Transverse colon (tissue), 4 donors: ENCODE measurements at regions not wholly inside any gene's neighbourhood (a gene's known extent, or its start where the extent isn't known, plus 50 kb on each side); places are given as distances from the start of the nearest gene placed in this dataset.

Experiments used
- DNase-seq: peaks from one replicate; pipeline ENCODE4 v3.0.0-alpha.2; 2019
- H3K27ac ChIP-seq, 4 donors: fragments of 200-600 bp; sonication (generic); 2 replicates each; pipeline ENCODE4 v1.5.1; 2016 to 2018; ENCODE audit warnings: inconsistent platforms in 4 of 4
- H3K27me3 ChIP-seq: fragments of 200-600 bp; sonication (generic); 2 replicates; pipeline ENCODE4 v1.5.1; 2017; ENCODE audit warnings: inconsistent platforms
- H3K36me3 ChIP-seq, 4 donors: fragments of 200-600 bp; sonication (generic); 2 replicates each; pipeline ENCODE4 v1.5.1; 2017 to 2019; ENCODE audit warnings: inconsistent platforms in 4 of 4
- H3K4me1 ChIP-seq, 4 donors: fragments of 200-600 bp; sonication (generic); 2 replicates each; pipeline ENCODE4 v1.5.1; 2017 to 2020; ENCODE audit warnings: inconsistent platforms in 4 of 4
- H3K4me3 ChIP-seq, 4 donors: fragments of 200-600 bp; sonication (generic); 1 replicate in 1 of 4; 2 replicates in 3 of 4; pipeline versions ENCODE4 v1.5.1 to v1.6.1; 2017 to 2019; ENCODE audit warnings: inconsistent platforms in 4 of 4
- H3K9me3 ChIP-seq, 2 donors: fragments of 200-600 bp; sonication (generic); 2 replicates each; pipeline ENCODE4 v1.5.1; 2017 to 2019; ENCODE audit warnings: inconsistent platforms in 2 of 2
- EP300 ChIP-seq: sonication (generic); formaldehyde crosslinking; IDR thresholded peaks from one replicate; pipeline ENCODE4 v1.6.1; 2017; ENCODE audit warnings: antibody characterized with exemption, low read depth
- POLR2A ChIP-seq: fragments of 450-650 bp; IDR thresholded peaks from one replicate; pipeline ENCODE4 v1.6.1; 2016; ENCODE audit warnings: antibody characterized with exemption, mild to moderate bottlenecking, moderate library complexity
- POLR2AphosphoS5 ChIP-seq, 3 donors: sonication (generic); formaldehyde crosslinking; IDR thresholded peaks; one replicate each; pipeline ENCODE4 v1.6.1; 2016; ENCODE audit warnings: antibody characterized with exemption in 3 of 3
- WGBS, 2 donors: methylation state at CpG; one replicate each; pipeline ENCODE4 v1.1.5; 2018; ENCODE audit warnings: low coverage in 1 of 2; 5-methylcytosine and 5-hydroxymethylcytosine counted together
- in situ Hi-C, 4 donors: fragments of 200-750 bp; cut with MboI; loops; one replicate each; pipeline versions ENCODE4 v1.15.0 to v1.15.1; 2017; ENCODE audit warnings: low sequenced_read_pairs in 3 of 4, low pct_ligation_motif_present in 1 of 4, low pct_unique_long_range_greater_than_20kb in 1 of 4
- intact Hi-C: fragments of 100-400 bp; cut with DNase I; formaldehyde crosslinking; loops from one replicate; pipeline ENCODE4 v1.15.1; 2023; ENCODE audit warnings: low total_unique reads
- TF ChIP-seq, protein P1 (sequence below), 5 experiments: fragments of 200-600 bp in 3 of 5; fragments of 450-650 bp in 2 of 5; sonication (generic) in 3 of 5; IDR thresholded peaks; 1 replicate in 2 of 5; 2 replicates in 3 of 5; pipeline ENCODE4 v1.5.1; 2016 to 2017; ENCODE audit warnings: antibody characterized with exemption in 5 of 5, inconsistent platforms in 3 of 5, mild to moderate bottlenecking in 2 of 5, moderate library complexity in 1 of 5

DNA sequence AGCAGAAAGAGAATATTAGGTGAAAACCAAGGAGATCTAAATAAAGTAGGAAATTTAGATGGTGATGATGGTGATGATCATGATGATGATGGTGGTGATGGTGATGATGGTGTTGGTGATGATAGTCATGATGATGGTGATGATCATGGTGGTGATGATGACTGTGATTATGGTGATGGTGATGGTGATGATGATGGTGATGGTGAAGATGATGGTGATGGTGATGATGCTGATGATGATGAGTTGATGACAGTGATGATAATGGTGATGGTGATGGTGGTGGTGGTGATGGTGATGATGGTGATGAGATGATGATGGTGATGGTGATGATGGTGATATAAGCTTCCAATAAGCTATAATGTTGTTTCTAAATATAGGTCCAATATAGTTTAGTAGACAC, 548.2 kb upstream of the AMELY start:
- Histone ChIP-seq H3K4me3 (no peak overlapping the region), H3K27me3 (no peaks in the 10 kb centered on the region), H3K9me3 (no peaks in the 10 kb centered on the region), H3K36me3 (no peaks in the 10 kb centered on the region), H3K4me1 (no peaks in the 10 kb centered on the region), H3K27ac (no peak overlapping the region)
- in situ Hi-C loops (no loop called here), intact Hi-C loops (no loop called here)
- TF ChIP-seq EP300 (no peak), POLR2A (no peak), POLR2AphosphoS5 (IDR thresholded peaks at IDR 0.05) (no peak)
- TF ChIP-seq, protein P1, sequence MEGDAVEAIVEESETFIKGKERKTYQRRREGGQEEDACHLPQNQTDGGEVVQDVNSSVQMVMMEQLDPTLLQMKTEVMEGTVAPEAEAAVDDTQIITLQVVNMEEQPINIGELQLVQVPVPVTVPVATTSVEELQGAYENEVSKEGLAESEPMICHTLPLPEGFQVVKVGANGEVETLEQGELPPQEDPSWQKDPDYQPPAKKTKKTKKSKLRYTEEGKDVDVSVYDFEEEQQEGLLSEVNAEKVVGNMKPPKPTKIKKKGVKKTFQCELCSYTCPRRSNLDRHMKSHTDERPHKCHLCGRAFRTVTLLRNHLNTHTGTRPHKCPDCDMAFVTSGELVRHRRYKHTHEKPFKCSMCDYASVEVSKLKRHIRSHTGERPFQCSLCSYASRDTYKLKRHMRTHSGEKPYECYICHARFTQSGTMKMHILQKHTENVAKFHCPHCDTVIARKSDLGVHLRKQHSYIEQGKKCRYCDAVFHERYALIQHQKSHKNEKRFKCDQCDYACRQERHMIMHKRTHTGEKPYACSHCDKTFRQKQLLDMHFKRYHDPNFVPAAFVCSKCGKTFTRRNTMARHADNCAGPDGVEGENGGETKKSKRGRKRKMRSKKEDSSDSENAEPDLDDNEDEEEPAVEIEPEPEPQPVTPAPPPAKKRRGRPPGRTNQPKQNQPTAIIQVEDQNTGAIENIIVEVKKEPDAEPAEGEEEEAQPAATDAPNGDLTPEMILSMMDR (IDR thresholded peaks at IDR 0.05), result no peak
- no peak for DNase-seq

DNA sequence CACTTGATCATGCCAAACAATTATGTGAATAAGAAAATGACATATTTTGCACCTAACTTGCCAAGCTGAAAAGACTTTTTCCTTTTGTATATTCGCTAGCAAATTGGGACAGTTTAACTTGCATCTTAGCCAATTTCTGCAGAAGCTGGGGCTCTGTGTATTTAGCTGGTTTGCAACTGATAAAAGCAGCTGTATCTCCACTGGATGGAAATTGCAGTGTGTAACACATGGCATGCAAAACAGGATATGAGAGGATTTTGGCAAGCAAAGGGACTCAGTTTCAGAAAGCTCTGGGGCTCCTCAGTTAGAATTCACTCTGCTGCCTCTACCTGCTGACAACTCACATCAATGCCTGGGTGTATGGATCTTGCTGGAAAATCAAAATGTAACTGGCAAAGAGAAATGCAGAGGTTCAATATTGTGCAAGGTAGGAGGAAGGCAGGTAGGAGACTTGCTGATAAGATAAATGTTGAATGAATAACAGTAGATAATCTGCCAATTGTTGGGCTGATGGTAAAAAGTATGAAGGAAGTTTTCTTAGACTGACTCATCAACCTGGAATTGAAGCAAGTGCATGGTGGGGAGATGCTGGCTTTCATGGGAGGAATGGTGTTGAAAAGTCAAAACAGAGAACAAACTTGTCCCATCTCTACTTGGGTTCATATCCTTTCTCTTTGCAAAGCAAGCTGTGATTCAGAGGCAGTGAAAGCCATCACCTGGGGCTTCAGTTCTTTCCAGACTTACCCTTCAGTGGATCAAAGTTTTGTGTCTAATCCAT, 546.9 kb upstream of the AMELY start:
- in situ Hi-C loops (no loop called here), intact Hi-C loops (no loop called here)
- DNase-seq, result no peak
- H3K4me3 ChIP-seq, result no peak overlapping the region
- H3K27me3 ChIP-seq, result no peaks in the 10 kb centered on the region
- no peaks in the 10 kb centered on the region for H3K36me3 ChIP-seq
- H3K9me3 ChIP-seq, result no peaks in the 10 kb centered on the region
- H3K4me1 ChIP-seq, result no peaks in the 10 kb centered on the region
- WGBS, 2 donors, result no CpG with 5 or more reads among the region's 1 CpG
- no peak for TF ChIP-seq POLR2AphosphoS5 (IDR thresholded peaks at IDR 0.05)
- TF ChIP-seq POLR2A, result no peak
- TF ChIP-seq, protein P1 (IDR thresholded peaks at IDR 0.05), result no peak
- no peak for TF ChIP-seq EP300
- no peak overlapping the region for H3K27ac ChIP-seq

DNA sequence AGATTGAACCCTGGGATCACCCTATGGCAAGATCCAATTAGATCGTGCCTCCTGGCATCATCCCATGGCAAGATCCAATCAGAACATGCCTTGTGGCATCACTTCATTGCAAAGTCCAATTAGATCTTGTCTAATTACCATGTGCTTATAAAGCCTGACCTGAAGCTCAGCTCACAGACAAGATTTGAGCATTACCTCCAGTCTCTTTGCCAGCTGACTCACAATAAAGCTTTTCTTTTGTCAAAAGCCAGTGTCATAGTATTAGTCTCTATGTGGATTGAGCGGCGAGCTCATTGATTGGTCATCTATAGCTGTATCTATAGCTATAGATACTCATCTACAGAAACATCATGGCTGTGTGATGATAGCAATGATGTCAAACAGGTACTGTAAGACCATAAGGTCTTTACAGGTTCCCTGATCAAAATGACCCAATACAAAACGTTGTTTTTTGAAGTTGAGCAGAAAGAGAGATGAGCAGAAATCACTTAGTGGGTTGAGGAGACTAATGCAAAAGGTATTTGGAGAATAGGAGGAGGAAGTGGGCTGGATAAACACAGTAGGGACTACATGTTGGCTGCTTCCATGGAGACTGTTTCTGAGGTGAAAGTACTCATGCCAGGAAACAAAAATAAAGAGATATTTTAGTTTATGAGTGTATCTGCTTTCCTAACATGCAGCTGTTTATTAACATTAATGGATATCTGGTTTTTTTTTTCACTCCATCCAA, 545.9 kb upstream of the AMELY start:
- 40% methylated on average over 1 of the region's 4 CpGs; no CpG with 5 or more reads in 1 of the 2 donors for WGBS, 2 donors

DNA sequence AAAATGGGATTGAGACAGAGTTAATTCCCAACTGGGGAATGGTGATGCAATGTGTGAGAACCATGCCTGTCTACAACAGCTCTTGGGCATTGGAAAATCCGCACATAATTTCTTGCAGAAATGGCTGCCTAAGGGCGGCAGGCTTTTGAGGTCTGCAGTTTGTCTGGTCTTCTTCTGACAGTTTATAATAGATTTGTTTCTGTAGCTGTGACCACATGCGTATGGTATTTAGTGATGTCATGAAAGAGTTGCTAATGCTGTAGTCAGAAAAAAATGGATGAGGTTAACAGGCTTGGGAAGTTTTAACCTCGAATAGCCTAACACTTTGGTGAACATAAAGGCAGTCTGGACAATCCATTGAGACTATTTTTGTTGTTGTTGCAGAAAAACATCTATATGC, 544.1 kb upstream of the AMELY start:
- Histone ChIP-seq H3K27me3 (no peaks in the 10 kb centered on the region), H3K4me3 (no peak overlapping the region), H3K36me3 (no peaks in the 10 kb centered on the region), H3K27ac (no peak overlapping the region), H3K9me3 (no peaks in the 10 kb centered on the region), H3K4me1 (no peaks in the 10 kb centered on the region)
- 67% methylated on average over 1 of the region's 4 CpGs; no CpG with 5 or more reads in 1 of the 2 donors for WGBS, 2 donors
- intact Hi-C loops, result no loop called here
- in situ Hi-C loops, result no loop called here
- TF ChIP-seq, protein P1 (IDR thresholded peaks at IDR 0.05), result no peak
- no peak for TF ChIP-seq POLR2A
- no peak for TF ChIP-seq POLR2AphosphoS5 (IDR thresholded peaks at IDR 0.05)
- TF ChIP-seq EP300, result no peak
- DNase-seq, result no peak

More for the DNA sequence above, 545.9 kb upstream of the AMELY start:
- intact Hi-C loops, result no loop called here
- Histone ChIP-seq H3K27ac (no peak overlapping the region), H3K9me3 (no peaks in the 10 kb centered on the region), H3K27me3 (no peaks in the 10 kb centered on the region), H3K4me1 (no peaks in the 10 kb centered on the region), H3K36me3 (no peaks in the 10 kb centered on the region), H3K4me3 (no peak overlapping the region)
- in situ Hi-C loops, result no loop called here
- TF ChIP-seq, protein P1 (IDR thresholded peaks at IDR 0.05), result no peak
- TF ChIP-seq POLR2A (no peak), POLR2AphosphoS5 (IDR thresholded peaks at IDR 0.05) (no peak), EP300 (no peak)
- no peak for DNase-seq
